HEK293T (cell line): ENCODE measurements at regions not wholly inside any gene's neighbourhood (a gene's known extent, or its start where the extent isn't known, plus 50 kb on each side); places are given as distances from the start of the nearest gene placed in this dataset.

Experiments
- CTCF ChIA-PET: fragments of 350-600 bp; formaldehyde crosslinking; extraction: SDS; loops from one replicate; lab custom pipeline; 2021; ENCODE audit warnings: antibody characterized with exemption, inconsistent platforms; lab: Yijun Ruan, JAX
- POLR2A ChIA-PET: fragments of 350-600 bp; formaldehyde crosslinking; extraction: SDS; loops from one replicate; lab custom pipeline; 2020; ENCODE audit warnings: antibody characterized with exemption, inconsistent platforms; lab: Yijun Ruan, JAX
- DNase-seq: peaks from one replicate; pipeline ENCODE4 v3.0.0; 2012; ENCODE audit warnings: mixed read lengths; ENCODE audit errors: extremely low spot score
- ARNT ChIP-seq: fragments of 450-650 bp; IDR thresholded peaks from 2 replicates; pipeline ENCODE4 v1.6.1; 2017; ENCODE audit warnings: mild to moderate bottlenecking
- BHLHE40 ChIP-seq: fragments of 450-650 bp; IDR thresholded peaks from 2 replicates; pipeline ENCODE4 v1.6.1; 2016; ENCODE audit warnings: mild to moderate bottlenecking, moderate library complexity, borderline replicate concordance
- CTBP1 ChIP-seq: fragments of 450-650 bp; IDR thresholded peaks from 2 replicates; pipeline ENCODE4 v1.6.1; 2016; ENCODE audit warnings: borderline replicate concordance
- ELF4 ChIP-seq: fragments of 450-650 bp; IDR thresholded peaks from 2 replicates; pipeline ENCODE4 v1.6.1; 2017; ENCODE audit warnings: antibody characterized with exemption
- FOXA1 ChIP-seq: fragments of 450-650 bp; IDR thresholded peaks from 2 replicates; pipeline ENCODE4 v1.6.1; 2016; ENCODE audit warnings: mild to moderate bottlenecking
- FOXK2 ChIP-seq: fragments of 450-650 bp; IDR thresholded peaks from 2 replicates; pipeline ENCODE4 v1.6.1; 2016; ENCODE audit warnings: mild to moderate bottlenecking
- FOXM1 ChIP-seq: fragments of 450-650 bp; IDR thresholded peaks from 2 replicates; pipeline ENCODE4 v1.6.1; 2017; ENCODE audit warnings: mild to moderate bottlenecking, borderline replicate concordance
- HDGF ChIP-seq: fragments of 450-650 bp; IDR thresholded peaks from 2 replicates; pipeline ENCODE4 v1.6.1; 2017; ENCODE audit warnings: antibody characterized with exemption, borderline replicate concordance
- L3MBTL2 ChIP-seq: fragments of 450-650 bp; conservative IDR thresholded peaks from 2 replicates; pipeline ENCODE4 v1.6.1; 2016; ENCODE audit warnings: mild to moderate bottlenecking
- LEF1 ChIP-seq: fragments of 450-650 bp; IDR thresholded peaks from 2 replicates; pipeline ENCODE4 v1.6.1; 2017; ENCODE audit warnings: mild to moderate bottlenecking, borderline replicate concordance
- NFRKB ChIP-seq: fragments of 450-650 bp; IDR thresholded peaks from 2 replicates; pipeline ENCODE4 v1.6.1; 2016; ENCODE audit warnings: mild to moderate bottlenecking, moderate library complexity
- SP1 ChIP-seq: fragments of 450-650 bp; IDR thresholded peaks from 2 replicates; pipeline ENCODE4 v1.6.1; 2017
- SUZ12 ChIP-seq: fragments of 450-650 bp; IDR thresholded peaks from 2 replicates; pipeline ENCODE4 v1.6.1; 2016; ENCODE audit warnings: mild to moderate bottlenecking
- TARDBP ChIP-seq: fragments of 450-650 bp; IDR thresholded peaks from 2 replicates; pipeline ENCODE4 v1.6.1; 2016
- ZNF384 ChIP-seq: fragments of 450-650 bp; IDR thresholded peaks from 2 replicates; pipeline ENCODE4 v1.6.1; 2016
- TF ChIP-seq, protein P1 (sequence below): fragments of 450-650 bp; IDR thresholded peaks from 2 replicates; pipeline ENCODE4 v1.6.1; 2016

DNA sequence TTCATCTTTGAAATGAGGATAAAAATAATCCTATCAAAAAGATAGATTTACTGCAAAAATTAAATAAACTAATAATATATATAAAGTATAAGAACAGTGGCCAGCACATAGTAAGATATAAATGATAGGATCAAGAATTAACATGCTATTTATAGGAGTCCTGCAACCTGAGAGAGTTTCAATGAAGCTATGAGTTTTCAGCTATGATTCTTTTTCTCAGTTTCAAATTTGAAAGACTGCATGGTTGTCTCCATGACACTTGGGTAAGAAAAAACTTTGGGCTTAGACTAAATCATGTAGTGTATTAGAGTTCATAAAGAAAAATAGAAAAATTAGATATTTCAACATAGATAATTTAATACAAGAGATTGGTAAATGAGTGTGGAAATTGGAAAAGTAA lies 817.8 kb upstream of the KIF2B start:
- ChIA-PET CTCF (no interaction called here), POLR2A (no interaction called here)
- TF ChIP-seq NFRKB (no peak), L3MBTL2 (no peak), SP1 (no peak), LEF1 (no peak), SUZ12 (no peak), CTBP1 (no peak), FOXA1 (no peak), FOXM1 (no peak), ARNT (no peak), HDGF (no peak), ZNF384 (no peak), BHLHE40 (no peak), TARDBP (no peak)
- no peak for DNase-seq

DNA sequence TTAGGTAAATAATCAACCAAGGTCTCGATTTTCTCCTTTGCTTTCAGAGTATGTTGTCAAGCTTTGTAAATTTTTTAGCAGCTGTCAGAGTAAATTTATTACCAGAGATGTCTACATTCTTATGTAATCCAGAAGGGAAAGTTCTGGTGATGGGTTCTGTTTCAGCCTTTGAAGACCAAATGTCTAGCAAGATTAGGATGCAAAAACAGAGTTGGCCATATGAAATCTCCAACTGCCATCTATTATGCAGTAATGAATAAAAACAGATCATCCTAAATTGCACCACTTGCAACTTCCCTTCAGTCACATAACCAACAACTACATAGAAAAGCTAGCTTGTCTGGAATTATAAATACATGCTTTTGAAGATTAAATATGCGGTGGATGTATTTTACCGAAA lies 826.8 kb upstream of the KIF2B start:
- TF ChIP-seq, protein P1, sequence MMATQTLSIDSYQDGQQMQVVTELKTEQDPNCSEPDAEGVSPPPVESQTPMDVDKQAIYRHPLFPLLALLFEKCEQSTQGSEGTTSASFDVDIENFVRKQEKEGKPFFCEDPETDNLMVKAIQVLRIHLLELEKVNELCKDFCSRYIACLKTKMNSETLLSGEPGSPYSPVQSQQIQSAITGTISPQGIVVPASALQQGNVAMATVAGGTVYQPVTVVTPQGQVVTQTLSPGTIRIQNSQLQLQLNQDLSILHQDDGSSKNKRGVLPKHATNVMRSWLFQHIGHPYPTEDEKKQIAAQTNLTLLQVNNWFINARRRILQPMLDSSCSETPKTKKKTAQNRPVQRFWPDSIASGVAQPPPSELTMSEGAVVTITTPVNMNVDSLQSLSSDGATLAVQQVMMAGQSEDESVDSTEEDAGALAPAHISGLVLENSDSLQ = no peak
- no peak for TF ChIP-seq L3MBTL2
- TF ChIP-seq FOXA1 = no peak
- TF ChIP-seq ELF4 = no peak
- TF ChIP-seq ZNF384 = no peak
- TF ChIP-seq ARNT = no peak
- no peak for TF ChIP-seq NFRKB
- no peak for TF ChIP-seq FOXM1
- no peak for TF ChIP-seq SUZ12
- TF ChIP-seq CTBP1 = no peak
- TF ChIP-seq LEF1 = no peak
- TF ChIP-seq SP1 = no peak
- TF ChIP-seq TARDBP = no peak
- no peak for TF ChIP-seq HDGF
- TF ChIP-seq BHLHE40 = no peak
- no peak for TF ChIP-seq FOXK2
- ChIA-PET POLR2A (no interaction called here), CTCF (no interaction called here)
- DNase-seq = no peak

DNA sequence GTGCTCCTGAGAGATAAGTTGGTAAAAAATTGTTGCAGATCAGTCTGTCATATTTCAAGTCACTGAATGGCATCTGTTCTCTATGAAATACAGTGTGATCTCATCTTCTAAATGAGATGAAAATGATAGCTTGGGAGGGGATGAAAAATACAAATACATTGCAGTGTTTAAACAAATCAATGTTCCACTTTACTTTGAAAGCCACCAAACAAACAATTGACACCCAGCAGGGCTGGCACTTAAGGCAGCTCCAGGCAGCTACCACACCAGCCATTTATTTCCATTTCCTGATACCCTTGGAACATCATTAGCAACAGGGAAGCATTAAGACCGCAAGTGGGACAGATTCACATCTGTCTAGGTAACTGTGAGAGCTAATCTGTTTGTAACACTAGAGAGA lies 827.6 kb upstream of the KIF2B start:
- CTCF ChIA-PET = no interaction called here
- POLR2A ChIA-PET = no interaction called here
- TF ChIP-seq LEF1 = no peak
- TF ChIP-seq ARNT = no peak
- TF ChIP-seq HDGF = no peak
- TF ChIP-seq ZNF384 = no peak
- TF ChIP-seq FOXM1 = no peak
- TF ChIP-seq, protein P1 = no peak
- TF ChIP-seq ELF4 = no peak
- TF ChIP-seq CTBP1 = no peak
- no peak for TF ChIP-seq FOXA1
- no peak for TF ChIP-seq SP1
- TF ChIP-seq SUZ12 = no peak
- TF ChIP-seq L3MBTL2 = no peak
- TF ChIP-seq NFRKB = no peak
- no peak for TF ChIP-seq FOXK2
- TF ChIP-seq TARDBP = no peak
- no peak for TF ChIP-seq BHLHE40
- DNase-seq = no peak

DNA sequence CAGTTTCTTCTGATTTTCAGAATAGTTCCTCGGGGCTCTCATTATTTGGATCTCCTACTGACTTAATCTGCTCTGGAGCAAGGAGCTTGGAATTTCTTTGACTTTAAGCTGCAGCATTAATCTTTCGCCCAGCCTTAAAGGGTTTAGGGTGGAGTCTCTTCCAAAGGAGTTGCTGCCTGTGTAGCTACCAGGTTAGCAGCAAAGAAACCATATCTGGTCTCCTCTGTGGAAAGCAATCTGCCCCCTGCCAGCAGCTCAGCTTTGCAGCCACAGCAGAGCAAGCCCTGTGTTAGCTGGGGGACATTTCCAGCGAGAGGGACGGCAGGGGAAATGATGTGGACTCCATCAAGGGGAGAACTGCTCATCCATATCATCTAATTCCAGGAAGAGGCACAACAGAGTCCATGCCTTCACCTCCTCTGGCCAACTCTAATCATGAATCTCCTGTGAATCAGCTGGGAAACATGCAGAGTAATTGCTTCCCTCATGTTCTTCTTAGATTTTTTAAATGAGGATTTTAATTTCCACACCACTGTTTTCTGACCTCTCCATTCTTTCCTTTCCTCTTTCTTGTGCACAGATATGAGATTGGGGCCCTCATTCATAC lies 827.6 kb upstream of the CA10 start:
- TF ChIP-seq NFRKB (no peak), ARNT (no peak), SP1 (no peak), FOXK2 (no peak), FOXA1 (no peak), ELF4 (no peak), BHLHE40 (no peak), TARDBP (no peak), L3MBTL2 (no peak), HDGF (no peak), SUZ12 (no peak)
- ChIA-PET CTCF (interaction anchor here (0.6 kb wide), 1 partner anchor 8 kb away, joined by 4 read pairs; no protein-coding TSS in a partner anchor), POLR2A (no interaction called here)
- no peak for DNase-seq

DNA sequence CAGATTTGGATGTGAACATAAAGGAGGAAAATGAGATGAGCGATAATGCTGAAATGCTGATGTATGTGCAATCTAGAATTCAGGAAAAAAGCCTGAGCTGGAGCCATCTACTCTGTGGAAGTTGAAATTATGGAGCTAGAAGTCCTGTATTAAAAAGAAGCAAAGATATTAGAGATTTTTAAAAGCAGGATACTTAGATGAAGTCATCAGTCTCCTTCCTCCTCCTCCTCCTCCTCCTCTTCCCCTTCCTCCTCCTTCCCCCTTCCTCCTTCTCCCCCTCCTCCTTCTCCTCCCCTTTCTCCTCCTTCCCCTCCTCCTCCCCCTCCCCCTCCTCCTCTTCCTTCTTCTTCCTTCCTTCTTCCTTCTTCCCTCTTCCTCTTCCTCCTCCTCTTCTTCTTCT lies 823.8 kb upstream of the CA10 start:
- ChIA-PET CTCF (no interaction called here), POLR2A (no interaction called here)
- TF ChIP-seq FOXA1 (no peak), BHLHE40 (no peak), ARNT (no peak), FOXK2 (no peak), ELF4 (no peak)
- DNase-seq = no peak

DNA sequence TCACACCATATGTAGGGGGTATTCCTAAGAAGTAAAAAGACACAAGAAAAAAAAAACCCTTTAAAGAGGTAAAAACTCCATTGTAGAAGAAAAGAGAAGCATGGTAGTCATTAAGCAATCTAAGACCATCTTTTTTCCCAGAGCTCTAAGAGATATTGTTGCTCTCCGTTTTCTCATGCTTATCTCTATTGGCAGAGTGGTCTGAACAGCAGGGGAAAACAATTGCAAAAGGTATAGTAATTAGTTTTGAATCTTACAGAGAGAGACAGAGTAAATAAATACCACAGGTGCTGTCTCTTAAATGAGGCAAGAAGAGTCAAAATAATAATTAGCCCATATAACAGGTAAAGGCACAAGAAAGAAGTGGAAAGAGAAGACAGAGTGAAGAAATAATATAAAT lies 821.4 kb upstream of the CA10 start:
- ChIA-PET POLR2A (no interaction called here), CTCF (no interaction called here)
- TF ChIP-seq BHLHE40 (no peak), HDGF (no peak), SP1 (no peak), FOXA1 (no peak), CTBP1 (no peak), SUZ12 (no peak), NFRKB (no peak), LEF1 (no peak), TARDBP (no peak), L3MBTL2 (no peak), FOXK2 (no peak), ELF4 (no peak), FOXM1 (no peak), ARNT (no peak), ZNF384 (no peak)
- TF ChIP-seq, protein P1 = no peak
- no peak for DNase-seq
